SKM-1 (cell line): ENCODE measurements at regions not wholly inside any gene's neighbourhood (a gene's known extent, or its start where the extent isn't known, plus 50 kb on each side); places are given as distances from the start of the nearest gene placed in this dataset.

ENCODE experiments used
- DNase-seq: peaks from one replicate; lab custom pipeline; 2025; ENCODE audit not compliant: unreplicated experiment; lab: John Stamatoyannopoulos, UW

- no peak for DNase-seq
These were observed 144.8 kb upstream of the KLF14 start for GRCh38 chr7:130878785-130879184.

- DNase-seq = no peak
These were observed 145.2 kb upstream of the KLF14 start for GRCh38 chr7:130879191-130879590.

DNA sequence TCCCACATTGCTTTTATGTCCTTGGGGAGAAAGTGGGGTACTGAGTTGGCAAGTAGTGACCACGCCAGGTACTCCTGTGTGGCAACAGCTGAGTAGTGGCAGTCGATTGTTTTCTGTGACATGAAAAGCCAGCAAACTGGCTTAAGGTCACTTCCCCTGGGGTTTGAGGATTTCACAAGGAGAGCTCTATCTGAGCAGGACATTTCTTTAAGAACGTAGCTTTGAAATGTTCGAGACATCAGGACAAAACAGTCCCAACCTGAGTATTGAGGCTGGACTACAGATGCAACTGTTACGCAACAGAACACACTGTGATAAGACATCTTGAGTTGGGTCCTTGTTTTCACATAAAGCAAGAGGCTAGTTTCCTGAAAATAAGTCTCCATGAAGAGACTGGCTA is 146.7 kb upstream of the KLF14 start:
- no peak for DNase-seq

DNA sequence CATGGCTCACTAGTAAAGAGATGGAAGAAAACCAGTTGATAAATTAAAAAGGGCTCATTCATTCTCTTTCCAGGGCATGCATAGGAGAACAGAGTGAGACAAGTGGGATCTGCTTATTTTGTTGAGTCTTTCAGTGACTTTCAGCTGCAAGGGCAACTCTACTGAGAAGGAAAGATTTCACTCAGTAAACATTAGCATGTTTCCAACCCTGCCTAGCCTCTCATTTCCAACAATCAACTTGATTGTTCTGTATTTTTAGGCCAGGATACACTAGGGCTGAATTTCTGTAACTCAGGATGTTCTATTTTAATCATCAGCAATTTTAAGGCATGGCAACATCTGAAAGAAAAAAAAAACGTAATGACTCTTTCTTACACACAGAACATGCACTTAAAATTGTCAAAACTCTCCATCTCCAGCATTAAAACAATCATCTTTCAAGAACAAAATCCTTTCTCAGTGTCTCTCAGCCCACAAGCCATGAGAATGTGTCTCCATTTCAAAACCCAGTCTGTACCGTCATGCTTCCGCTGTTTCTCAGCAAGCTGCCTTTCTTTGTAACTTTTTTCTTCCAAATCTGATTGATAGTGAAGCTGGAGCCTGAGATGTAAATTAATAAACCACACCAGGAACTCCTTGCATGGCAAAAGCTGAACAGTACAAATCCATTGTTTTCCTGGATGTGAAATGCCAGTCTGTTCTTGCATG is 147.2 kb upstream of the KLF14 start:
- no peak for DNase-seq

DNA sequence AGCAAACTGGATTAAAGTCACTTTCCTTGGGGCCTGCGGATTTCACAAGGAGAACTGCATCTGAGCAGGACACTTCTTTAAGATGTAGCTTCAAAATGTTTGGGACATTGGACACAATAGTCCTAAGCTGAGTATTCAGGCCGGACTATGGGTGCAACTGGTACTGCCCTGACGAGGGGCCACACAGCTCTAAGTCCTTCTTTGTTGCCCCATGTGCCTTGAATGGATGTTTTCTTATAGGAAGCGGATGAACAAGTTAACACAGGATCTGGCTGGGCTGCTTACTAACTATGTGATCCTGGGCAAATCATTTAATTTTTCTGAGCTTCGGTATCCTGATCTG is 147.8 kb upstream of the KLF14 start:
- no peak for DNase-seq

GRCh38 chr7:130882396-130882795 is 148.4 kb upstream of the KLF14 start:
- no peak for DNase-seq

DNA sequence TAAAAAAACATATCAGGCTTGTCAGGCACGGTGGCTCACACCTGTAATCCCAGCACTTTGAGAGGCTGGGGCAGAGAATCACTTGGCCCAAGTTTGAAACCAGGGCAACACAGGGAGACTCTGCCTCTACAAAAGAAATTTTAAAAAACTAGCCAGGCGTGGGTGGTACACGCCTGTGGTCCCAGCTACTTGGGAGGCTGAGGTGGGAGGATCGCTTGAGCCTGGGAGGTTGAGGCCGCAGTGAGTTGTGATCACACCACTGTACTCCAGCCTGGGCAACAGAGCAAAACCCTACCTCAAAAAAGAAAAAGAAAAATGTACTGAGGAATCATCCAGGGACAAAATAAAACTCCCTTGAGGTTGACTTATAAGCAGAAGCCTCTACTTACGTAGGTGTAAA is 149.9 kb upstream of the KLF14 start:
- no peak for DNase-seq

DNA sequence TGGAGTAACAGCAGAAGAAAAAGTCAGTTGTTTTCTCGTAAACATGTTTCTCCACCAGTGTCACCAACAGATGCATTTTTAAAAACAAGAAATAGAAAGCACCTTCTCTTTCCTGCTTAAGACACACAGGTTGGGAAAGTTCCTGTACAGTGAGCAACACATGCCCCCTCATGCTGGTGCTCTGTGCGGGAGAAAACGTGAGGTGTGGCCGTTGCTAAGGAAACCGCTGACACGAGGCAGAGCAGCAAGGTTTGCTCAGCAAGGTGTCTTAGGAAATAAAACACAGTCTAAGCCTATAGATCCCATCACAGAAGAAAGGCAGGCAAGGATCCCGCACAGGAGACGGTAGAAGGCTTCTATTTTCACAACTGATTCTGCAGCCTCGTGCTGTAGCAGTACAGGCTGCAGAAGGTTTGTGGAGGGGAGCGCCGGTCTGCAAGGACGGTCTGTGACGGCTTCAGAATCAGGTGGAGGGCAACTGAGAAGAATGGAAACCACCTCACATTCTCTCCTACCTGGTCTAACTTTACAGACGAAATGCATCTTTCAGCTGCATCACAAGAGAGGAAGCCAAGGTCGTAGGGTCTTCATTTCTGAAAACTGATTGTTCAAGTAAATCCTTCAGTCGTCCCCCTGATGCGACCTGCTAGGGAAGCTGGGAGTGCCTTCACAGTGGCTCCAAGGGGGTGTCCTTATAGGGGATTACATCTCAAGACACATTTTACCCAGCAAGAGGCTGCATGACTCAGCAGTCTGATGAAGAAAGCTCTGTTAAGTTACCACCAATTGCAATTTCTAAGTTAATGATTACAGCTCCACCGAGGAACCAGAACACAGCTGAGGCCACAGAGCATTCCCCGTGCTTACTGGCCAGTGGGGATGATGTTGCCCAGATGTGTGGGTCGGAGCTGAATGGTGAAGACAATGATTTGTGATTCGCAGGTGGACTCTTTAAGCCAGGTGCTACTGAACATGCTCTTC is 150.7 kb upstream of the KLF14 start:
- no peak for DNase-seq

DNA sequence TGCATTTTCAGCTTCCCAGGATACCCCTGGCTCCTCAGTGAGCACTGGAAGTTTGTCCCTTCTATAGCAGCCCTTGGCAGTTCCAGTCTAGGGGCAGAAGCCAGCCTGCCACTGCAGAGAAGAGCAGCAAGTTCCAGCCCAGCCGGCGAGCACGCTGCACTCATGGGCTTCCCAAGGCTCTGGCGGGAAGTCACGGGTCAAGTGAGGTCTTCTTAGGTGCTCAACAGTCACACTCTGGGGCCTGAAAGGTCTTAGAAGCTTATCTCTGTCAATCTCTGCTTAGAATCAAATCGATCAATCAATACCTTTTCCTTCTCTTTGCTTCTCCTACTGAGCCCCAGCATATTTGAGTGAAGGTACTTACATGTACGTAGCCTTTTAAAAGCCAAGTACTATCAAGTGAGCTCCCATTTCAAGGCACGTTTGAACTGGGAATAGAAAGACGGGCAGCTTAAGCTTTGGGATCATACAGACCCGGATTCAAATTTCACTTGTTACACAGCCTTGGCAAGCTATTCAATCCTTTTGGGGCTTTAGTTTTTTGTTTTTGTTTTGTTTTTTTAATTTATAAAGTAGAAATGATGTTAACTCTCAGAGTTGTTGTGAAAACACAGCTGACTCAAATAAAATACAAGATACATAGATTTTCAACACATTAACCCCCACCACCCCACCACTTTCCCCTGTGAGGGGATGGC is 152.6 kb upstream of the KLF14 start:
- DNase-seq = no peak

DNA sequence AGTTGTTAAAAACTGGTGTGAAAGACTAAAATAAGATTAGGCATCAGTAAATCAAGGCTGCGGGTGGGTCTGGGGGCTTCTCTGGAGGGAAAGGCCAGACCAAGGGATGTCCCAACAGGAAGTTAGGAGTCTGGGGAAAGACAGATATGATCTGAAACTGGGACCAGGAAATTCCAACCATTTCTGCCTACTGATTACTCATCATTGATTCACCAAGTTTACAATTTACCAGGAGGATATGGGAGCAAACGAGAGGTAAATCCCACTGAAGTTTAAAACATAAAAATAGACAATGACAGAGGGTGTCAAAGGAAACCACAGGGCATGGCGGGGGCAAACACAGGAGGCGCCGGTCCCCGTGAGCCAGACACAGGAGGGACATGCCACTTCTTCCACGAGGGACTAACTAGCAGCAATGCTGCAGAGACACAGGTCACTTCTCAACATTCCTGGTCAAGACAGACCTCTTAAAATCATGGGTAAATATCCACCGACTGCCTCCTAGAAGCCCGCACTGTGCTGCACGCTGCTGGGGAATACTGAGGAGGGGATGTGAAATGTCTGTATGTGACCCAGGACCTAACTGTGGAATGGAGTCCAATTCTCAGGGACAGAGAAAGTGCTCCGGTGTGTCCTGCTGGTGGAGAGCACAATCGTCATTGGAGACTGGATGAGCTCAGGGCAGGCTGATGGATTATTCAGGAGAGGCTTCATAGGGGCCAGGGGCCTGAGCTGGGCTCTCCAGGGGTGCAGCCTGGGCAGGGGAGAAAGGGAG is 153.4 kb upstream of the KLF14 start:
- DNase-seq = no peak

DNA sequence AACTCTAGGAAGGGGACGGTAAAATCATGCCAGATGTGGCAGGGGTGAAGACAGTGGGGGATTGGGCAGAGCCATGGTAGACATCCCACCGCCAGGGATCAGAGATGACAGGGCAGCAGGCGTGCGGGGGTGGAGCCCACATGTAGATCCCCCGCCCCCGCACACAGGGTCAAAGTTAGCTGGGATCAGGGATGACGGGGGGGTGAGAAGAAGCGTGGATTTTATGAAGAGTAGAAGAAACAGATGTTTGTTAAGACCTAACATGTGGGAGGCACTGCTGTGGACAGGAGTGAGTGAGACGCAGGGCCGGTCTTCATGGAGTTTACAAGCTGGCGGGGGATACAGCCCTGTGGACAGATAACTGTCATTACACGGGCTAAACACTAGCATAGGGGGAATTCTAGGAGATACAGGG is 154.0 kb upstream of the KLF14 start:
- no peak for DNase-seq

DNA sequence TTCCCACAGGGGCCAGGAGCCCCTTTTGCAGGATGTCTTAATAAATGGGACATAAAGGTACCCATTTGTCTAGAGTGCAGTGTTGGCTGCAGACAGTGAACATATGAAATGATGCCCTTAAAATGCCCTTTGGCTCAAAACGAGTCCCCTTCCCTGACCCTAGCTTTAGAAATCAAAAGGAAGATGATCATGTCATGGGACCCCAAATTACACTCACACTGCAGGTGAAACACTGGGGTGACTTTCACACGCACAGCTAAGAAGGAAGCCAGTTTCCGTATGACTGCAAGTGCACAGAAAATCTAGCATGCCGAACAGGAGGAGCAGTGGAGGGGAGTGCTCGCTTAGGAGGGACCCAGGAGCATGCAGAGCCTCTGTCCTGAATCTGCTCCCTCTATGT is 154.5 kb upstream of the KLF14 start:
- DNase-seq = no peak

- DNase-seq = no peak
These were observed 156.4 kb upstream of the KLF14 start for GRCh38 chr7:130890176-130891020.

- DNase-seq = no peak
These were observed 157.5 kb upstream of the KLF14 start for GRCh38 chr7:130891254-130892094.

DNA sequence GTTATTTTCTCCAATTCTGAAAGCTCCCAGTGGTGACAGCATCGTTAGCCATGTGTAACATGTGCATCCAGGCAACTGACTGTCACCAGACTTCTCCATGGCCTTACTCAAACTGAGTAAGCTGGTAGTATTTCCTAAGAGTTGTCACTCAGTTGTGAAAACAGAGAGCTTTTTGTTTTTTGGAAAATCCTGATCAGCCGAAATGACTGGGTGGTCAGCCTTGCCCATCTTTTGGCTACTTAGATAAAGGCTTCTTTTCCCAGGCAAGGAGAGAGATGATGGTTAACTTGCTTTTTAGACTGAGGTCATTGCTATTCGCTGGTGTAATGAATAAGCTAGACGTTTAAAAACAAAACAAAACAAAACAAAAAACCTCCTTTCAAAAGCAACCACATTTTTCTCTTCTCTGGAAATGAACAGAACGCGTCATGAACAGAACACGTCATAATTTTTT is 159.5 kb upstream of the KLF14 start:
- no peak for DNase-seq

DNA sequence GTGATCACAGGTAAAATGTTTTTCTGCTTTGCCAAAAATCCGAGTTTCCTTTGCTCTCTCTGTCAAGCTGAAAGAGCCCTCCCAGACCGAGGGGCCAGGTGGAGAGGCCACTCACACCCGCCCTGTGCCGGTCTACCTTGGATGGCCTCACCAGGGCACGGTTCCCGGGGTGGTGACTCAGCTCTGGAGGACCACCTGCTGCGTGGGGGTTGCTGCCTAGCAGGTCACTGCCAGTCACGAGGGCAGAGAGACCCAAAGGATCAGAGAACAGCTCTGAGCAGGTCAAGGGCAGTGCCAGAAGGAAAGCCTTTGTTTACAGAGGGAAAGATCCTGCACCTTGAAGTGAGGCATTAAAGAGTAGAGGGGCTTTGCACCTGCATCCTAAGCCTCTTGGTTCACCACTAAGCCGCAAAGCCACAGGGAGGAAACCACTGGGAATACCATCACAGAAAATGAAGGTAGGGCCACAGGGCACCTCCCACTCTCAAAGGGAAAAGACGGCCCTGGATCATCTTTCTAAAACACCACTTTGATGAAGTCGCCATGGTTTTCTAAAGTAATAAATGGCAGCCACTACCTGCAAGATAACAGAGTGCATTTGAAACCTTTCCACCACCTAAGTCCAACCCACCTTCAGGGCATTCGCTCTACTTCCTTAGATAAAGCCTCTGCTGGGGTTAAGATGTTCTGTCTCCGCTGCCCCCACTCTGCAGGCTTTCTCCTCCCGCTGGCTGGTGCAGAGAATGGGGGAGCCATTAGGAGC is 160.3 kb upstream of the KLF14 start:
- no peak for DNase-seq

DNA sequence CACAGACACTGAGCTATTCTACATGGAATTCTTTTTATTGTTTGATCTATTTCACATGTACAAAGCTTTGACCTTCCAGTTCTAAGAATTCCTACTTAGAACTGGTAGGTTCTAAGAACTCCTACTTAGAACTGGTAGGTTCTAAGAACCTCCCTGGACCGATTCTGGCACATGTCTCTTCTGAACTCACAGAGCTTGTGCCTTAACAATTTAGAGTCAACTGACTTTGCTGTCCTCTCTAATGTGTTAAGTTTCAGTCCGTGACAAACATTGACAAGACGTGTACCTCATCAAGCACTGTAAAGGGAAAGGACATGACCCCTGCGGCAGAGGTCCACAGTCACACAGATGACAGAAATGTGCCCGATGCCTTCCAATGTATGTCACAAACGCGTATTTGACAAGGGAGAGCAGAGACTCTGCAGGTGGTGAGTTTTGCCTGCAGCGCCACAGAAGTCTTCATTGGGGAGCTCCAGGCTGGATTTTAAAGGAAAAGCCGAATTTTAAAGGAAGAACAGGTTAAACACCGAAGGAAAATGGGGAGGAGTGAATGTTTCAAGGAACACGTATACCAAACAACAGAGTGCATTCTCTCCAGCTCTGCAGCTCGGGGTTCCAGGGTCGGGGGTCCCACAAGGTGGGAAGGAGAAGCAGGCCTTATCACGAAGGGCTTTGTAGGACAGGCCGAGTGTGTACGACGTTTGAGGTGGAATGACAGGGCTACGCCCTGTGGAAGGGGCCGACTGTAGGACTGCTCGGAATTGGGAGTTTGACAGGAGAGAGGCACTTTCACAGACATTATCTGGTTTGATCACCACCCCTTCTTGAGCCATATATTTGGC is 161.1 kb upstream of the KLF14 start:
- DNase-seq = no peak
